ENCODE measurements at regions not wholly inside any gene's neighbourhood (a gene's known extent, or its start where the extent isn't known, plus 50 kb on each side); places are given as distances from the start of the nearest gene placed in this dataset.

- TF ChIP-seq POLR2AphosphoS5 (IDR thresholded peaks at IDR 0.05) (no peak), EZH2 (IDR thresholded peaks at IDR 0.05; ENCODE audit: borderline replicate concordance, insufficient read depth, low read length, poor library complexity, severe bottlenecking) (no peak), CTCF (IDR thresholded peaks at IDR 0.05; ENCODE audit: poor library complexity, severe bottlenecking) (no peak), MXI1 (conservative IDR thresholded peaks at IDR 0.05; ENCODE audit: poor library complexity, severe bottlenecking) (no peak), RAD21 (conservative IDR thresholded peaks at IDR 0.05) (no peak), SMC3 (conservative IDR thresholded peaks at IDR 0.05; ENCODE audit: poor library complexity) (no peak), TAF1 (IDR thresholded peaks at IDR 0.05; ENCODE audit: low read depth) (no peak), REST (IDR thresholded peaks at IDR 0.05; ENCODE audit: borderline replicate concordance) (no peak), EP300 (conservative IDR thresholded peaks at IDR 0.05; ENCODE audit: poor library complexity, severe bottlenecking) (no peak)
Observed at GRCh38 chr18:78445880-78446279, 533.7 kb upstream of the SALL3 start.
